ENCODE measurements at regions not wholly inside any gene's neighbourhood (a gene's known extent, or its start where the extent isn't known, plus 50 kb on each side); places are given as distances from the start of the nearest gene placed in this dataset.

- no peaks in the 10 kb centered on the region for H3K27me3 Mint-ChIP-seq (ENCODE audit: insufficient read depth, low read depth, poor library complexity)
- H3K4me3 Mint-ChIP-seq = no peak overlapping the region
- Histone ChIP-seq H3K79me2 (replicated peaks; ENCODE audit: insufficient read depth) (no peaks in the 10 kb centered on the region), H3K9me2 (ENCODE audit: insufficient read depth) (no peaks in the 10 kb centered on the region), H3K36me3 (ENCODE audit: insufficient read depth) (no peaks in the 10 kb centered on the region), H3K4me2 (no peak overlapping the region), H4K20me1 (replicated peaks; ENCODE audit: insufficient read depth) (no peaks in the 10 kb centered on the region), H3K4me1 (ENCODE audit: insufficient read depth) (no peaks in the 10 kb centered on the region), H2AFZ (no peak overlapping the region), H3K27ac (ENCODE audit: low read depth) (no peak overlapping the region), H3K27me3 (ENCODE audit: insufficient read depth) (no peaks in the 10 kb centered on the region), H3F3A (replicated peaks; ENCODE audit: low read depth) (no peaks in the 10 kb centered on the region), H3K4me3 (no peak overlapping the region)
- no peaks in the 10 kb centered on the region for H3K9me3 Mint-ChIP-seq
- no peak overlapping the region for H3K27ac Mint-ChIP-seq
- TF ChIP-seq NANOG (IDR thresholded peaks at IDR 0.05; ENCODE audit: borderline replicate concordance) (no peak), STAT1 (IDR thresholded peaks at IDR 0.05; ENCODE audit: unreplicated experiment) (no peak), CTCF (conservative IDR thresholded peaks at IDR 0.05; ENCODE audit: low read depth in 2 of 2) (no peak), ZNF114 (CRISPR knock-in tag; IDR thresholded peaks at IDR 0.05) (no peak), EZH2 (IDR thresholded peaks at IDR 0.05; ENCODE audit: low read depth, unreplicated experiment) (no peak), POLR2AphosphoS5 (IDR thresholded peaks at IDR 0.05; ENCODE audit: low read depth) (no peak), REST (IDR thresholded peaks at IDR 0.05; ENCODE audit: unreplicated experiment) (no peak), JUNB (IDR thresholded peaks at IDR 0.05; ENCODE audit: unreplicated experiment) (no peak), ETS1 (IDR thresholded peaks at IDR 0.05) (no peak), EZH2phosphoT487 (IDR thresholded peaks at IDR 0.05; ENCODE audit: unreplicated experiment) (no peak), ZNF462 (CRISPR knock-in tag; IDR thresholded peaks at IDR 0.05) (no peak), ZNF331 (CRISPR knock-in tag; IDR thresholded peaks at IDR 0.05; ENCODE audit: low read depth) (no peak), CREB1 (CRISPR knock-in tag; IDR thresholded peaks at IDR 0.05; ENCODE audit: low read depth) (no peak)
- no peaks in the 10 kb centered on the region for H3K4me1 Mint-ChIP-seq
- ATAC-seq = no peak
- DNase-seq (ENCODE audit: low spot score) = no peak
- no peaks in the 10 kb centered on the region for H3K36me3 Mint-ChIP-seq (ENCODE audit: low read depth)
Measured at GRCh38 chr2:188746727-188747126, 227.4 kb upstream of the COL3A1 start.
